K562 (cell line): ENCODE measurements at regions not wholly inside any gene's neighbourhood (a gene's known extent, or its start where the extent isn't known, plus 50 kb on each side); places are given as distances from the start of the nearest gene placed in this dataset.

ENCODE experiments used
- ADNP ChIP-seq: fragments of 200-800 bp; sonication (Bioruptor generic); IDR thresholded peaks from 2 replicates; pipeline ENCODE4 v1.6.1; 2016; ENCODE audit warnings: missing genetic modification characterization, missing compliant biosample characterization
- ARID1B ChIP-seq: fragments of 450-650 bp; IDR thresholded peaks from 2 replicates; pipeline ENCODE4 v1.6.1; 2016; ENCODE audit warnings: antibody characterized with exemption, mild to moderate bottlenecking, inconsistent platforms
- DDX20 ChIP-seq: fragments of 450-650 bp; IDR thresholded peaks from 2 replicates; pipeline ENCODE4 v1.6.1; 2016; ENCODE audit warnings: missing genetic modification characterization, low read depth, mild to moderate bottlenecking, missing compliant biosample characterization, moderate library complexity
- KLF16 ChIP-seq: IDR thresholded peaks from 2 replicates; pipeline ENCODE4 v1.6.1; 2016; ENCODE audit warnings: antibody characterized with exemption
- MCM2 ChIP-seq: fragments of 450-650 bp; IDR thresholded peaks from 2 replicates; pipeline ENCODE4 v1.6.1; 2017; ENCODE audit warnings: low read depth, mild to moderate bottlenecking
- MIER1 ChIP-seq: fragments of 450-650 bp; IDR thresholded peaks from 2 replicates; pipeline ENCODE4 v1.6.1; 2016; ENCODE audit warnings: antibody characterized with exemption, mild to moderate bottlenecking, low read depth
- PHF20 ChIP-seq: fragments of 450-650 bp; IDR thresholded peaks from 2 replicates; pipeline ENCODE4 v1.6.1; 2018; ENCODE audit not compliant: partially characterized antibody
- POU5F1 ChIP-seq: fragments of 150-350 bp; IDR thresholded peaks from 2 replicates; pipeline ENCODE4 v1.6.1; 2014; ENCODE audit warnings: borderline replicate concordance, low read length, low read depth, mild to moderate bottlenecking; ENCODE audit not compliant: partially characterized antibody
- RBM25 ChIP-seq: fragments of 200-400 bp; formaldehyde crosslinking; IDR thresholded peaks from 2 replicates; pipeline ENCODE4 v1.6.1; 2018; ENCODE audit warnings: low read length, low read depth, moderate library complexity; ENCODE audit not compliant: severe bottlenecking
- RFX7 ChIP-seq: fragments of 250-450 bp; sonication (Bioruptor Pico); IDR thresholded peaks from 2 replicates; pipeline ENCODE4 v1.5.1; 2021; ENCODE audit warnings: mild to moderate bottlenecking
- RHOXF2B ChIP-seq: fragments of 250-450 bp; sonication (Bioruptor Pico); conservative IDR thresholded peaks from 2 replicates; pipeline ENCODE4 v1.5.1; 2021
- SAFB ChIP-seq: fragments of 200-400 bp; formaldehyde crosslinking; IDR thresholded peaks from 2 replicates; pipeline ENCODE4 v1.6.1; 2017; ENCODE audit warnings: low read depth, low read length, borderline replicate concordance
- TRIM24 ChIP-seq, 2 experiments: fragments of 450-650 bp; IDR thresholded peaks; 2 replicates each; pipeline ENCODE4 v1.6.1; 2016
- ZFP36 ChIP-seq: fragments of 150-350 bp; IDR thresholded peaks from 2 replicates; pipeline ENCODE4 v1.6.1; 2018; ENCODE audit warnings: low read length, low read depth; ENCODE audit not compliant: partially characterized antibody
- ZNF175 ChIP-seq: fragments of 200-800 bp; sonication (Bioruptor generic); IDR thresholded peaks from 2 replicates; pipeline ENCODE4 v1.6.1; 2016; ENCODE audit warnings: low read depth, mild to moderate bottlenecking, missing genetic modification characterization, missing compliant biosample characterization
- ZNF57 ChIP-seq: fragments of 450-650 bp; formaldehyde crosslinking; IDR thresholded peaks from 2 replicates; pipeline ENCODE4 v1.4.0; 2020; ENCODE audit warnings: mild to moderate bottlenecking, moderate library complexity
- ZSCAN29 ChIP-seq: fragments of 450-650 bp; IDR thresholded peaks from 2 replicates; pipeline ENCODE4 v1.6.1; 2017
- TF ChIP-seq, protein P1 (sequence below): fragments of 250-450 bp; sonication (Bioruptor Pico); IDR thresholded peaks from 2 replicates; pipeline ENCODE4 v1.5.0; 2021
- TF ChIP-seq, protein P2 (sequence below): fragments of 450-650 bp; IDR thresholded peaks from 2 replicates; pipeline ENCODE4 v1.7.0; 2016; ENCODE audit warnings: borderline replicate concordance
- TF ChIP-seq, protein P3 (sequence below): fragments of 450-650 bp; IDR thresholded peaks from 2 replicates; pipeline ENCODE4 v1.6.1; 2016; ENCODE audit warnings: low read depth

DNA sequence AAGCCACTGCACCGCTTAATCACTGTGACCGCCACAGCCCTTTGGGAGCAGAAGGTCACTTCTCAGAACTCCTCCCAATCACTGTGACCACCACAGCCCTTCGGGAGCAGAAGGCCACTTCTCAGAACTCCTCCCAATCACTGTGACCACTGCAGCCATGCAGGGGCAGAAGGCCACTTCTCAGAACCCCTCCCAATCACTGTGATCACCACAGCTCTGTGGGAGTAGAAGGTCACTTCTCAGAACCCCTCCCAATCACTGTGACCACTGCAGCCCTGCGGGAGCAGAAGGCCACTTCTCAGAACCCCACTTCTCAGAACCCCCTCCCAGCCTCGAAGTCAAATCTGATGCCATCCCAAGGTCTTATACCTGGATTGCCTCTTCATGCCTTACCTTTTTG is 56.8 kb upstream of the DAPL1 start (continued):
- no peak for TF ChIP-seq ZFP36
- no peak for TF ChIP-seq RHOXF2B (CRISPR knock-in tag)
- TF ChIP-seq, protein P1, sequence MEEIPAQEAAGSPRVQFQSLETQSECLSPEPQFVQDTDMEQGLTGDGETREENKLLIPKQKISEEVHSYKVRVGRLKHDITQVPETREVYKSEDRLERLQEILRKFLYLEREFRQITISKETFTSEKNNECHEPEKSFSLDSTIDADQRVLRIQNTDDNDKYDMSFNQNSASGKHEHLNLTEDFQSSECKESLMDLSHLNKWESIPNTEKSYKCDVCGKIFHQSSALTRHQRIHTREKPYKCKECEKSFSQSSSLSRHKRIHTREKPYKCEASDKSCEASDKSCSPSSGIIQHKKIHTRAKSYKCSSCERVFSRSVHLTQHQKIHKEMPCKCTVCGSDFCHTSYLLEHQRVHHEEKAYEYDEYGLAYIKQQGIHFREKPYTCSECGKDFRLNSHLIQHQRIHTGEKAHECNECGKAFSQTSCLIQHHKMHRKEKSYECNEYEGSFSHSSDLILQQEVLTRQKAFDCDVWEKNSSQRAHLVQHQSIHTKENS (CRISPR knock-in tag) = no peak
- TF ChIP-seq MCM2 = no peak
- TF ChIP-seq DDX20 (tag) = no peak
- TF ChIP-seq TRIM24 (IDR thresholded peaks at IDR 0.05) = no peak
- TF ChIP-seq ADNP (tag) = no peak
- peak; percentile 35 for TF ChIP-seq ARID1B
- TF ChIP-seq KLF16 = 0 out of 2 replicates have a peak, but pooled peaks have one; percentile 4
- TF ChIP-seq ZSCAN29 = no peak
- no peak for TF ChIP-seq ZNF175 (CRISPR knock-in tag)
- TF ChIP-seq MIER1 = no peak
- TF ChIP-seq PHF20 = no peak
- TF ChIP-seq SAFB = no peak
- no peak for TF ChIP-seq POU5F1
- TF ChIP-seq RFX7 (CRISPR knock-in tag) = no peak
- TF ChIP-seq, protein P2, sequence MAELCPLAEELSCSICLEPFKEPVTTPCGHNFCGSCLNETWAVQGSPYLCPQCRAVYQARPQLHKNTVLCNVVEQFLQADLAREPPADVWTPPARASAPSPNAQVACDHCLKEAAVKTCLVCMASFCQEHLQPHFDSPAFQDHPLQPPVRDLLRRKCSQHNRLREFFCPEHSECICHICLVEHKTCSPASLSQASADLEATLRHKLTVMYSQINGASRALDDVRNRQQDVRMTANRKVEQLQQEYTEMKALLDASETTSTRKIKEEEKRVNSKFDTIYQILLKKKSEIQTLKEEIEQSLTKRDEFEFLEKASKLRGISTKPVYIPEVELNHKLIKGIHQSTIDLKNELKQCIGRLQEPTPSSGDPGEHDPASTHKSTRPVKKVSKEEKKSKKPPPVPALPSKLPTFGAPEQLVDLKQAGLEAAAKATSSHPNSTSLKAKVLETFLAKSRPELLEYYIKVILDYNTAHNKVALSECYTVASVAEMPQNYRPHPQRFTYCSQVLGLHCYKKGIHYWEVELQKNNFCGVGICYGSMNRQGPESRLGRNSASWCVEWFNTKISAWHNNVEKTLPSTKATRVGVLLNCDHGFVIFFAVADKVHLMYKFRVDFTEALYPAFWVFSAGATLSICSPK = no peak
- TF ChIP-seq ZNF57 (CRISPR knock-in tag) = no peak
- TF ChIP-seq, protein P3, sequence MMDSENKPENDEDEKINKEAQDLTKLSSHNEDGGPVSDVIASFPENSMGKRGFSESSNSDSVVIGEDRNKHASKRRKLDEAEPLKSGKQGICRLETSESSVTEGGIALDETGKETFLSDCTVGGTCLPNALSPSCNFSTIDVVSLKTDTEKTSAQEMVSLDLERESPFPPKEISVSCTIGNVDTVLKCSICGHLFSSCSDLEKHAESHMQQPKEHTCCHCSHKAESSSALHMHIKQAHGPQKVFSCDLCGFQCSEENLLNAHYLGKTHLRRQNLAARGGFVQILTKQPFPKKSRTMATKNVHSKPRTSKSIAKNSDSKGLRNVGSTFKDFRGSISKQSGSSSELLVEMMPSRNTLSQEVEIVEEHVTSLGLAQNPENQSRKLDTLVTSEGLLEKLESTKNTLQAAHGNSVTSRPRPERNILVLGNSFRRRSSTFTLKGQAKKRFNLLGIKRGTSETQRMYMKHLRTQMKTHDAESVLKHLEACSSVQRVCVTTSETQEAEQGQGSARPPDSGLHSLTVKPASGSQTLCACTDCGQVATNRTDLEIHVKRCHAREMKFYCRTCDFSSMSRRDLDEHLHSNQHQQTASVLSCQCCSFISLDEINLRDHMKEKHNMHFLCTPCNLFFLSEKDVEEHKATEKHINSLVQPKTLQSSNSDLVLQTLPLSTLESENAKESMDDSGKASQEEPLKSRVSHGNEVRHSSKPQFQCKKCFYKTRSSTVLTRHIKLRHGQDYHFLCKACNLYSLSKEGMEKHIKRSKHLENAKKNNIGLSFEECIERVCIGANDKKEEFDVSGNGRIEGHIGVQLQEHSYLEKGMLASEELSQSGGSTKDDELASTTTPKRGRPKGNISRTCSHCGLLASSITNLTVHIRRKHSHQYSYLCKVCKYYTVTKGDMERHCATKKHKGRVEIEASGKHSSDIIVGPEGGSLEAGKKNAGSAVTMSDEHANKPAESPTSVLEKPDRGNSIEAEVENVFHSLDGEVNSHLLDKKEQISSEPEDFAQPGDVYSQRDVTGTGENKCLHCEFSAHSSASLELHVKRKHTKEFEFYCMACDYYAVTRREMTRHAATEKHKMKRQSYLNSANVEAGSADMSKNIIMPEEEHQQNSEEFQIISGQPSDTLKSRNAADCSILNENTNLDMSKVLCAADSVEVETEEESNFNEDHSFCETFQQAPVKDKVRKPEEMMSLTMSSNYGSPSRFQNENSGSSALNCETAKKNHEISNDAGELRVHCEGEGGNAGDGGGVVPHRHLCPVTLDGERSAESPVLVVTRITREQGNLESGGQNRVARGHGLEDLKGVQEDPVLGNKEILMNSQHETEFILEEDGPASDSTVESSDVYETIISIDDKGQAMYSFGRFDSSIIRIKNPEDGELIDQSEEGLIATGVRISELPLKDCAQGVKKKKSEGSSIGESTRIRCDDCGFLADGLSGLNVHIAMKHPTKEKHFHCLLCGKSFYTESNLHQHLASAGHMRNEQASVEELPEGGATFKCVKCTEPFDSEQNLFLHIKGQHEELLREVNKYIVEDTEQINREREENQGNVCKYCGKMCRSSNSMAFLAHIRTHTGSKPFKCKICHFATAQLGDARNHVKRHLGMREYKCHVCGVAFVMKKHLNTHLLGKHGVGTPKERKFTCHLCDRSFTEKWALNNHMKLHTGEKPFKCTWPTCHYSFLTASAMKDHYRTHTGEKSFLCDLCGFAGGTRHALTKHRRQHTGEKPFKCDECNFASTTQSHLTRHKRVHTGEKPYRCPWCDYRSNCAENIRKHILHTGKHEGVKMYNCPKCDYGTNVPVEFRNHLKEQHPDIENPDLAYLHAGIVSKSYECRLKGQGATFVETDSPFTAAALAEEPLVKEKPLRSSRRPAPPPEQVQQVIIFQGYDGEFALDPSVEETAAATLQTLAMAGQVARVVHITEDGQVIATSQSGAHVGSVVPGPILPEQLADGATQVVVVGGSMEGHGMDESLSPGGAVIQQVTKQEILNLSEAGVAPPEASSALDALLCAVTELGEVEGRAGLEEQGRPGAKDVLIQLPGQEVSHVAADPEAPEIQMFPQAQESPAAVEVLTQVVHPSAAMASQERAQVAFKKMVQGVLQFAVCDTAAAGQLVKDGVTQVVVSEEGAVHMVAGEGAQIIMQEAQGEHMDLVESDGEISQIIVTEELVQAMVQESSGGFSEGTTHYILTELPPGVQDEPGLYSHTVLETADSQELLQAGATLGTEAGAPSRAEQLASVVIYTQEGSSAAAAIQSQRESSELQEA = no peak
- no peak for TF ChIP-seq RBM25
